D721Med (cell line): ENCODE measurements at regions not wholly inside any gene's neighbourhood (a gene's known extent, or its start where the extent isn't known, plus 50 kb on each side); places are given as distances from the start of the nearest gene placed in this dataset.

Source experiments
- DNase-seq: peaks from one replicate; pipeline ENCODE4 v3.0.0; 2011; ENCODE audit warnings: low spot score; ENCODE audit not compliant: insufficient read length
- FAIRE-seq: peaks from 2 replicates; lab custom pipeline; 2011; peaks lifted over from hg19 to GRCh38; lab: Jason Lieb, UNC
- TF ChIP-seq, protein P1 (sequence below): IDR thresholded peaks from 2 replicates; pipeline ENCODE4 v1.5.1; 2012; ENCODE audit warnings: mild to moderate bottlenecking, control low read depth; ENCODE audit not compliant: insufficient read depth; ENCODE audit errors: missing control alignments

DNA sequence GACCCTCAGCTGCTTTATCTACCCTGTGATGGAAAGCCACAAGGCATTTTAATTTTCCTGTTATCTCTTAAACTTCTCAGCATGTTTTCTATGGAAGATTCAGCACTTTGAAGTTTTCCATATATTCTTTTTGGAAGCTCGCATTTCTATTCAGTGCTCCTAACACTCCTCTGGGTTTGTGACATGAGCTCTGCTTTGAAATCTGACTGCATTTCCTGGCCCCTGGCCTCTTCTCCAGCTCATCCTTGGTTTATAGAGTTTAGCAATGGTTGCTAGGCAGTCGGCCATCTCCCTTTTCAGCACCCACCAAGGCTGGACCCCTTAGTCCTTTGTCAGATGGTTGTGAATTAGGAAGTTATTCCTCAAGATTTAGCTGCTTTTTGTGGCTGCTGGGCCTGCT, 150.6 kb downstream of the KCNA5 start:
- TF ChIP-seq, protein P1, sequence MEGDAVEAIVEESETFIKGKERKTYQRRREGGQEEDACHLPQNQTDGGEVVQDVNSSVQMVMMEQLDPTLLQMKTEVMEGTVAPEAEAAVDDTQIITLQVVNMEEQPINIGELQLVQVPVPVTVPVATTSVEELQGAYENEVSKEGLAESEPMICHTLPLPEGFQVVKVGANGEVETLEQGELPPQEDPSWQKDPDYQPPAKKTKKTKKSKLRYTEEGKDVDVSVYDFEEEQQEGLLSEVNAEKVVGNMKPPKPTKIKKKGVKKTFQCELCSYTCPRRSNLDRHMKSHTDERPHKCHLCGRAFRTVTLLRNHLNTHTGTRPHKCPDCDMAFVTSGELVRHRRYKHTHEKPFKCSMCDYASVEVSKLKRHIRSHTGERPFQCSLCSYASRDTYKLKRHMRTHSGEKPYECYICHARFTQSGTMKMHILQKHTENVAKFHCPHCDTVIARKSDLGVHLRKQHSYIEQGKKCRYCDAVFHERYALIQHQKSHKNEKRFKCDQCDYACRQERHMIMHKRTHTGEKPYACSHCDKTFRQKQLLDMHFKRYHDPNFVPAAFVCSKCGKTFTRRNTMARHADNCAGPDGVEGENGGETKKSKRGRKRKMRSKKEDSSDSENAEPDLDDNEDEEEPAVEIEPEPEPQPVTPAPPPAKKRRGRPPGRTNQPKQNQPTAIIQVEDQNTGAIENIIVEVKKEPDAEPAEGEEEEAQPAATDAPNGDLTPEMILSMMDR, result no peak
- no peak for FAIRE-seq
- no peak for DNase-seq

DNA sequence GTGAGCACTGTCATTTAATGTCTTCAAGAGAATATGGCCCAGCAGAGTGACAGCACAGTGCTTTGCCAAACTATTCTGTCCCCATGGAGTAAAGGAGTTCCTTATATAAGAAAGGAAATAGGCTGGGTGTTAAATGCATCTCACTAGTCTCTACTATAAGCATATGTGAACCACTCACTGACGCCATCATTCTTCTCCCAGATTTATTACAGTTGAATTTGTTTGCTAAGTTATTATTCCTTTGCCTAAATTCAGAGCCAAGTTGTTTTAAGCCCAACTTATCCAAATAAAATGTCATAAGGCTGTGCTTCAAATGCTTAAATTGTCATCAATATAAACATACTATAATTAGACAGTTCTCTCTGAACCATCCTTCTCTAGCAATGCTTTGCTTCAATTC, 151.6 kb downstream of the KCNA5 start:
- TF ChIP-seq, protein P1, result no peak
- DNase-seq (no peak), FAIRE-seq (no peak)

DNA sequence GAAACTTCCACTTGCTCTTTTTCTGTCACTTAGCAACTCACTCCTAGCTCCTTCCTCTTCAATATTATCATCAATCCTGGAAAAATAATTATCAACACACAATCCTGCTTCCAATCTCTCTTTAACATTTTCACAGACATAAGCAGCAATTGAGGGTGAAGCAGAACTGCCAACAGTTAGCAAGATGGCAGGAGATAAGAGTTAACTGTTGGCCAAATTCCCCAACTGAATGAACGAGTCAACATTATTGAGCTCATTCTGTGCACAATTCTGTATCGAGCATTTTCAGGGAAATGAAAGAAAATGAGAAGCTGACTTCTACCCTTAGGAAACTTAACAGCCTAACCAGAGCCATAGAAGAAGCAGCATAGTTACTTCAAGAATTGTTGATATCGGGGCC, 152.0 kb downstream of the KCNA5 start:
- no peak for DNase-seq
- TF ChIP-seq, protein P1, result no peak
- no peak for FAIRE-seq

DNA sequence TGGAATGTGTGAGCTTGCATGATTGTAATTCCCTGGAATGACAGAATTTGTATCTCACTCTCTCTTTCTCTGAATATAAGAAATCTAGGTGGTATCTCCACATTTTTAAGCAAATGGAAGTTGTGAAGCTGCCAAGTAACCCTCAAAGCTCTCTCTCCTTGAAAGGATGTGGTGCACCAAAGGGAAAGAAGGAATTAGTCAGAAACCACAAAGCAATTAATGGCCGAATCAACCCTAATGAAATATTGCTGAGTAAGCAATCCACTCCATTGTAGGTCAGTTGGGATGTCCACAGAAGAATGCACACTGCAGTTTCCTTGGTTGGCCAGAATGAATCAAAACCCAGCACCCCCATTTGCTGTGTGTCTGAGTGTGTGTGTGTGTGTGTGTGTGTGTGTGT, 153.5 kb downstream of the KCNA5 start:
- FAIRE-seq (no peak), DNase-seq (no peak)
- TF ChIP-seq, protein P1, result no peak

DNA sequence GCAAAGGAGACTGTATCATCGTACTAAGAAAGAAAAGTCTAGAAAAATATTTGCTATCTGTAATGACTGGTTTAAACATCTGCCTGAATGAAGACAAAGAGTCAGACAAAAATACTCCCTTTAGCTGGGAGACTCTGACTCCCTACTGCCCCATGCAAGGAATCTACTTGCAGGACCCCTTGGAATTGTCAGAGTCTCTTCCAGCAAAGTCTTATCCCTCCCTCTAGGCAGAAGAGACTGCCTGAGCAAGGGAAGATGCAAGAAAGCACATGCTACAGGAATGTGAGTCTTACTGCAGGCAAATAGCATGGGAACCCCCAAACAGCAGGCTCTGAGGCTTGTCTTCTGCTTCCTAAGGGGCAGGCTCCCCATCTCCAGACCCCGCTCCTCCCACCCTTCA, 154.0 kb downstream of the KCNA5 start:
- no peak for FAIRE-seq
- TF ChIP-seq, protein P1, result no peak
- DNase-seq, result no peak

DNA sequence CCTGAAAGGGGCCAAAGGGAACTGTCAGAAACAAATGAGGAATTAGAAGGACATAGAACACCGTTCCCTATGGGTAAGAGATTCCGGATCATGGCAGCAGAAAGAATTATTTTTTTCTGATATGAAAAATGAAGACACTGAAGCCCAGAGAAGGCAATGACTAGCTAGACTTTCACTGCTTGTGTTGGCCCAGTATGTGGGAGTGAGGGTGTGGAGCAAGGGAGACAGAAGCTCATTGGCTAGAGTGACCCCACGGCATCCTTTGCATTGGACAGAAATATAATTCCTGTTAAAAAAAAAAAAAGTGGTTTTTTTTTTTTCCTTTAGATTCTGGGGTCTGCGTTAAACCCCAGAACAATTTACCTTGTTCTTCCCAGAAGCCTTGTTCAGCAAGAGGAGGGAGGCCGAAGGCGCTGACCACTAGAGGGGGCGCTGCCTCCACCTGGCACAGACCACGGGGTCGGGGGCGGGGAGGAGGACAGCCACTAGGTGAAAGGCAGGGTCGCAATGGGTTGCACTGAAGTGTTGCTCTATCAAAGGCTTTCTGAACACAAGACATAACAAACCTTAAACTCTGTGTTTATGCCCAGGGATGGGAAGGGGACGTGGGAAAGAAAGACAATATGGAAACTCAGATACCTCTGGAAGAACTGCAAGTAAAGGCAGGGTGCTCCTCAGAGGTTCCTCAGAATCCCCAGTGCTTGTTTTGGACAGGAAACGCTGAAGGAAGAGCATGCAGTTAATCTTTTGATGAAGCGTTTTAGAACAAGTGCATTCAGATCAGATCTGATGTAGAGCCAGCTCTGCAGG, 156.8 kb downstream of the KCNA5 start:
- TF ChIP-seq, protein P1, result peak; percentile 85
- peak; percentile 52 for DNase-seq
- FAIRE-seq, result no peak

DNA sequence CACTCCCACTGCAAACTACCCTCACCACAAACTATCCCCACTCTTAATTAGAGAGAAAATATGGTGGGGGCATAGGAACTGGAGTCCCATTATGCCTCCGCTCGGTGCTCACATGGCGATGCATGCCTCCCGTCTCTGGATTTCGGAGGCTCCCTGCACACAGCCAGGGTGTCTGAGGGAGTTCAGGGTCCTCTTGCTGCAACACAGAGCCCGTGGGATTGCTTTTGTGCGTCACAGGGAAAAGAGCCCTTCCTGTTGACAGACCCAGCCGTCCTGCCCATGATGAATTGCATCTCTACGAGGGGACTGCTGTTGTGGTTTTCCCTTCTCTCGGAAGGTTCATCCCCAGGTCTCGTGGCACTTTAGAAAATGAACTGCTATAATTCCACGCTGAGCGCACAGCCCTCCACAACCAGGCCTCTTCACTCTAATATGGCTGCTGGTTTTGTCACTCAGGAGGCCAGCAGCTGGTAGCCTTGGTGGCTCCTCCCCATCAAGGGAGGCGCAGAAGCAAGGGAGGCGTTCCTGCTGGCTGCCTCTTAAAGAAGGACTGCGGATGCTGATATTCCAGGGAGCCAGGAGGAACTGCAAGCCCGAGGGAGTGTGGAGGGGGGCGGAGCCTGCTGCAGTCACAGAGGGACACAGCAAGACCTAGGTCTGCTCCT, 158.0 kb downstream of the KCNA5 start:
- no peak for FAIRE-seq
- TF ChIP-seq, protein P1, result no peak
- DNase-seq, result no peak
